Prostate gland (tissue), 2 donors: ENCODE measurements at regions not wholly inside any gene's neighbourhood (a gene's known extent, or its start where the extent isn't known, plus 50 kb on each side); places are given as distances from the start of the nearest gene placed in this dataset.

Source experiments
- DNase-seq: peaks from one replicate; pipeline ENCODE4 v3.0.0-alpha.2; 2019; ENCODE audit warnings: low spot score
- H3K27ac ChIP-seq, 2 donors: fragments of 200-600 bp; sonication (generic); 2 replicates each; pipeline ENCODE4 v1.5.1; 2017 to 2019
- H3K27me3 ChIP-seq: fragments of 200-600 bp; sonication (generic); replicated peaks from 2 replicates; pipeline ENCODE4 v1.5.1; 2019; ENCODE audit not compliant: insufficient read depth
- H3K36me3 ChIP-seq, 2 donors: fragments of 200-600 bp; sonication (generic); 1 replicate in 1 of 2; 2 replicates in 1 of 2; pipeline versions ENCODE4 v1.5.1 to v1.8.1; 2017 to 2019
- H3K4me1 ChIP-seq: fragments of 200-600 bp; sonication (generic); replicated peaks from 2 replicates; pipeline ENCODE4 v1.5.1; 2019
- H3K4me3 ChIP-seq, 2 donors: fragments of 200-600 bp; sonication (generic); 2 replicates each; pipeline ENCODE4 v1.5.1; 2017 to 2019
- H3K9me3 ChIP-seq: fragments of 200-600 bp; sonication (generic); 2 replicates; pipeline ENCODE4 v1.5.1; 2017
- POLR2A ChIP-seq: fragments of 450-650 bp; IDR thresholded peaks from one replicate; pipeline ENCODE4 v1.6.1; 2016; ENCODE audit warnings: antibody characterized with exemption, mild to moderate bottlenecking
- POLR2AphosphoS5 ChIP-seq: sonication (generic); formaldehyde crosslinking; IDR thresholded peaks from one replicate; pipeline ENCODE4 v1.6.1; 2017; ENCODE audit warnings: antibody characterized with exemption
- WGBS: methylation state at CpG from one replicate; pipeline ENCODE4 v1.1.5; 2018; 5-methylcytosine and 5-hydroxymethylcytosine counted together
- intact Hi-C: fragments of 100-400 bp; cut with DNase I; formaldehyde crosslinking; loops from one replicate; pipeline ENCODE4 v1.14.2; 2022
- TF ChIP-seq, protein P1 (sequence below), 4 experiments: fragments of 200-600 bp in 2 of 4; fragments of 450-650 bp in 2 of 4; sonication (generic) in 2 of 4; IDR thresholded peaks; 1 replicate in 3 of 4; 2 replicates in 1 of 4; pipeline ENCODE4 v1.5.1; 2016 to 2019; ENCODE audit warnings: antibody characterized with exemption in 4 of 4, mild to moderate bottlenecking in 2 of 4, moderate library complexity in 2 of 4

DNA sequence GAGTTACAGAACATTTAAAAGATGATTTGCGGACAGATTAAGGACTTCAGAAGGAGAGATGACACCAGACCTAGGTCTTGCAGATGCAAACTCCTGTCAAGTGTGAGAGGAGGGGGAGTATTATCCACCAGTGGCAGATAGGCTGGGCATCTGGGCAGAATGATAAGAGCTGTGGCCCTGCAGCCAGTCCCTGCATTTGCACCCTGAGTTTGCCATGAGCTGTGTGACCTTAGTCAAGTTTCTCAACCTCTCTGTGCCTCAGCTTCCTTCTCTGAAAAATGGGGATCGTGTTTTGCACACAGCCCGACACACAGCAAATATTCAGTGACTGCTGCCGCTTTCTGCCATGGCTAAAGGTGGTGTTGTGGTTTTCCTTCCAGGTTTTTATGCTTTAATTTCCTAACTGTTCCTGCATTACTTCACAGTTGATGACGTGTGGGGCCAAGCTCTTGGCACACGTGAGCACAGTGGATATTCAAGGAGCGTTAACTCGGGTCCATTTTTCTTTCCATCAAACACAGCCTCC, 516.2 kb downstream of the CDH26 start:
- Histone ChIP-seq H3K27ac (no peak overlapping the region), H3K27me3 (no peaks in the 10 kb centered on the region), H3K9me3 (no peaks in the 10 kb centered on the region), H3K4me3 (no peak overlapping the region), H3K36me3 (no peaks in the 10 kb centered on the region), H3K4me1 (no peaks in the 10 kb centered on the region)
- 62% methylated on average over 8 of the region's 8 CpGs for WGBS
- no peak for DNase-seq
- intact Hi-C loops = no loop called here
- TF ChIP-seq POLR2AphosphoS5 (no peak), POLR2A (no peak)
- TF ChIP-seq, protein P1, sequence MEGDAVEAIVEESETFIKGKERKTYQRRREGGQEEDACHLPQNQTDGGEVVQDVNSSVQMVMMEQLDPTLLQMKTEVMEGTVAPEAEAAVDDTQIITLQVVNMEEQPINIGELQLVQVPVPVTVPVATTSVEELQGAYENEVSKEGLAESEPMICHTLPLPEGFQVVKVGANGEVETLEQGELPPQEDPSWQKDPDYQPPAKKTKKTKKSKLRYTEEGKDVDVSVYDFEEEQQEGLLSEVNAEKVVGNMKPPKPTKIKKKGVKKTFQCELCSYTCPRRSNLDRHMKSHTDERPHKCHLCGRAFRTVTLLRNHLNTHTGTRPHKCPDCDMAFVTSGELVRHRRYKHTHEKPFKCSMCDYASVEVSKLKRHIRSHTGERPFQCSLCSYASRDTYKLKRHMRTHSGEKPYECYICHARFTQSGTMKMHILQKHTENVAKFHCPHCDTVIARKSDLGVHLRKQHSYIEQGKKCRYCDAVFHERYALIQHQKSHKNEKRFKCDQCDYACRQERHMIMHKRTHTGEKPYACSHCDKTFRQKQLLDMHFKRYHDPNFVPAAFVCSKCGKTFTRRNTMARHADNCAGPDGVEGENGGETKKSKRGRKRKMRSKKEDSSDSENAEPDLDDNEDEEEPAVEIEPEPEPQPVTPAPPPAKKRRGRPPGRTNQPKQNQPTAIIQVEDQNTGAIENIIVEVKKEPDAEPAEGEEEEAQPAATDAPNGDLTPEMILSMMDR (IDR thresholded peaks at IDR 0.05) = no peak

DNA sequence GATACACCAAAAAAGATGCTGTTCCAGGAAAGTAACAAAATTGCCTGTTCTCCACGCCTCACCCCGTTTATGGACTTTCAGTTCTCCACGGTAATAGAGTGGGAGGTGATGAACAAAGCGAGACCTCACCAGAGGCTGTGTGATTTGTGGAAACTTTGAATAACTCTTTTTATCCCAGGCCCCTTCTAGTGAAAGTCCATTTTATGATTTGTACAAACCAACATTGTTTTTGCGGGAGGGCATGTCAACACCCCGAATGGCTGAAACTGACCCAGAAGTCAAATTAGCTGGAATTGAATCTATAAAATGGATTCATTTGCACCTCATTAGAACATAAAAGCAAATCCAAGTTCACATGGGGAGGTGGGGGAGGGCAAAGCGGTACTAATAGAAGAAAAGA, 517.8 kb downstream of the CDH26 start:
- Histone ChIP-seq H3K9me3 (no peaks in the 10 kb centered on the region), H3K27me3 (no peaks in the 10 kb centered on the region), H3K4me1 (no peaks in the 10 kb centered on the region), H3K4me3 (no peak overlapping the region), H3K36me3 (no peaks in the 10 kb centered on the region), H3K27ac (no peak overlapping the region)
- intact Hi-C loops = no loop called here
- no peak for DNase-seq
- 63% methylated on average over 7 of the region's 7 CpGs for WGBS
- TF ChIP-seq POLR2A = no peak
- TF ChIP-seq, protein P1 (IDR thresholded peaks at IDR 0.05) = no peak
- no peak for TF ChIP-seq POLR2AphosphoS5

DNA sequence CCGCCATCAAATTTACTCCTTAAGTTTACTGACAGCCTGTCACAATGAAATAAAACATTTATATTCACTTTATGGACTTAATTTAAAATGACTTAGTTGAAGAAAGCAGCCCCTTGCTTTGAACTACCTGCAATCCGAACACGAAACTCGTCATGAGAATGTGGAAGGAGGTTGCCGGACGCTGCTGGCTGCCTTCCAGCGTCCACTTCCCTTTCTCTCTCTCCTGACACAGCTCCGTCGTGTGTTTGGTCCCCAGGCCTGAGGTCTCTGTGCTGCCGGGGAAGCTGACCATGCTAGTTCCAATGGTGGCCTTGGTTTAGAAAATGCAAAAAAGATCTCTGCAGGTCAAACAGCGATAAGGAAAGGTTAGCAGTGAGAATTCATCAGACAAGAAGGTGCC, 519.7 kb downstream of the CDH26 start:
- no peaks in the 10 kb centered on the region for H3K27me3 ChIP-seq
- WGBS = 52% methylated on average over 11 of the region's 11 CpGs
- H3K36me3 ChIP-seq = no peaks in the 10 kb centered on the region
- no peaks in the 10 kb centered on the region for H3K4me1 ChIP-seq
- no peak for DNase-seq
- no peak overlapping the region for H3K27ac ChIP-seq
- TF ChIP-seq POLR2AphosphoS5 (no peak), POLR2A (no peak)
- TF ChIP-seq, protein P1 (IDR thresholded peaks at IDR 0.05) = no peak
- intact Hi-C loops = no loop called here
- no peaks in the 10 kb centered on the region for H3K9me3 ChIP-seq
- no peak overlapping the region for H3K4me3 ChIP-seq

DNA sequence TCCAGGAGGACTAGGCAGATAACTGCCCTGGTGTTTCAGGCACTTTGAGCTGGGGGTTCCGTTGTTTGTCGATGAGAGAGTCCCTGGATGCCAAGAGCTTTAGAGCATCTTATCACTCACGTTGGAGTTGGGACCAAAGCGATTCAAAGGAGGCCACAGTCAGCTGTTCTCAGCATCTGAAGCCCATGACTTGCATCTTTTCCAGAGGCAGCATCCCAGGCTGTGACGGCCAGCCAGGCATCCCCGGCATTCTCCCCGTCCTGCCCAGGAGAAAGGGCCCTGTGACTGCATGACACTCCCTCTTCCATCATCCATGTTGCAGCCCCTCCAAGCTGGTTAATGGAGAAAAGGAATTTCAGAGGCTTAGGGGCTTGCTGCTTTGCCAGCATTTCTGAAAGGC, 520.3 kb downstream of the CDH26 start:
- Histone ChIP-seq H3K27me3 (no peaks in the 10 kb centered on the region), H3K27ac (no peak overlapping the region), H3K4me3 (no peak overlapping the region), H3K36me3 (no peaks in the 10 kb centered on the region), H3K4me1 (no peaks in the 10 kb centered on the region), H3K9me3 (no peaks in the 10 kb centered on the region)
- no peak for DNase-seq
- intact Hi-C loops = no loop called here
- TF ChIP-seq, protein P1 (IDR thresholded peaks at IDR 0.05) = no peak
- TF ChIP-seq POLR2A (no peak), POLR2AphosphoS5 (no peak)
- 82% methylated on average over 7 of the region's 7 CpGs for WGBS

DNA sequence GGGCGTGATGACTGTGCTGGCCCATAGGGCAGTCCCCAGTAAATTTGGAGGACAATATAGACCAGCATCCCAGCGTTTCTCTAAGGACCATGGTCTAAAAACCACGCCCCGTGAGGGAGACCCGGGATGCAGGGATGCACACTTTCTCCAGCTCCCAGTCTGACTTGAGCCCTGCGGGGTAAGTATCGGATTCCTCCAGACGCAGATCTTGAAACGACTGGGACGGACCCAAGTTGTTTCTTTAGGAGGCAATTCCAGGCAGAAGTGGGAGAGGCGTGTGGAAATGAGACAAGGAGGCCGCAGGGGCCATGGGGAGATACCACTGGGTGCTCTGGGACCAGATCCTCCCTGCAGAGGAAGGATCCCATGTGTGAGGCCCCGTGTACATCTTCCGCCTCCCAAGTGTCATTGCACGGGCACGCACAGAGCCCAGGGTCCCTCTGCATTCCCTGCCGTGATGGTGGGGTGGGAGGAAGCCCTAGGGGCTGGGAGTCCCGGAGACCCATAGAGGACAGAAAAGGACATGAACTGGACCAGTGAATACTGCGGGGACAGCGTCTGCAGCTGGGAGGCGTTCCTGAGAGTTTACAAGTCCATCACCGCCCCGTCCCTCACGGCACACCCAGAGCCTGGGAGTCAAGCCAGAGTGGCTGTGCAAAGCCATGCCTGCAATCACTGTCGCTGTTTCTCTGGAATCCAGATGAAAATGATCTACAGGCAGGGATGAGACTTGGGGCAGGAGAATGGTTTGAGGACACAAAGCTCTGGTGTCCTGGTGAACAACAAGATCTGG, 522.9 kb downstream of the CDH26 start:
- TF ChIP-seq POLR2A = no peak
- no peak for TF ChIP-seq POLR2AphosphoS5
- TF ChIP-seq, protein P1 (IDR thresholded peaks at IDR 0.05) = no peak
- no peaks in the 10 kb centered on the region for H3K9me3 ChIP-seq
- WGBS = 58% methylated on average over 25 of the region's 25 CpGs
- intact Hi-C loops = no loop called here
- no peaks in the 10 kb centered on the region for H3K36me3 ChIP-seq
- H3K27ac ChIP-seq = no peak overlapping the region
- no peaks in the 10 kb centered on the region for H3K27me3 ChIP-seq
- no peak overlapping the region for H3K4me3 ChIP-seq
- H3K4me1 ChIP-seq = no peaks in the 10 kb centered on the region
- no peak for DNase-seq
